ENCODE measurements at regions not wholly inside any gene's neighbourhood (a gene's known extent, or its start where the extent isn't known, plus 50 kb on each side); places are given as distances from the start of the nearest gene placed in this dataset.

DNA sequence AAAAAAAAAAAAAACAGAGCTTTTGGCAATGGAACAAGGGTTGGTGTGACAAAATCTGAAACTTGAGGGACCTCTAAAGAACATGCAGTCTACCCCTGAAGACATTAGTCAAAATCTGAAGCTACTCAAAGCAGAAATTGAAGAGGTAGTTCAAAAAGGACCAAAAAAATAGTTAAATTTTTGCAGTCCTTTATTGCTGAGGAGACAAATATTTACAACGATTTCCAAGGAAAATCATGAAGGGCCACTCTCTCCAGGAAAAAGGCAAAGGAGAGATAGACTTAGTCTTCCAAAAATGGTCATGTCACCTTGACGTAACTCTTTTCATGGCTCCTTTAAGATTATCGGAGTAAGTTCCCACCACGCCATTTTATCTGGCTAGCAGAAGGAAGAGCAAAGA is 452.0 kb downstream of the XIRP2 start:
- TF ChIP-seq, protein P1, sequence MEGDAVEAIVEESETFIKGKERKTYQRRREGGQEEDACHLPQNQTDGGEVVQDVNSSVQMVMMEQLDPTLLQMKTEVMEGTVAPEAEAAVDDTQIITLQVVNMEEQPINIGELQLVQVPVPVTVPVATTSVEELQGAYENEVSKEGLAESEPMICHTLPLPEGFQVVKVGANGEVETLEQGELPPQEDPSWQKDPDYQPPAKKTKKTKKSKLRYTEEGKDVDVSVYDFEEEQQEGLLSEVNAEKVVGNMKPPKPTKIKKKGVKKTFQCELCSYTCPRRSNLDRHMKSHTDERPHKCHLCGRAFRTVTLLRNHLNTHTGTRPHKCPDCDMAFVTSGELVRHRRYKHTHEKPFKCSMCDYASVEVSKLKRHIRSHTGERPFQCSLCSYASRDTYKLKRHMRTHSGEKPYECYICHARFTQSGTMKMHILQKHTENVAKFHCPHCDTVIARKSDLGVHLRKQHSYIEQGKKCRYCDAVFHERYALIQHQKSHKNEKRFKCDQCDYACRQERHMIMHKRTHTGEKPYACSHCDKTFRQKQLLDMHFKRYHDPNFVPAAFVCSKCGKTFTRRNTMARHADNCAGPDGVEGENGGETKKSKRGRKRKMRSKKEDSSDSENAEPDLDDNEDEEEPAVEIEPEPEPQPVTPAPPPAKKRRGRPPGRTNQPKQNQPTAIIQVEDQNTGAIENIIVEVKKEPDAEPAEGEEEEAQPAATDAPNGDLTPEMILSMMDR (IDR thresholded peaks at IDR 0.05) = no peak
- TF ChIP-seq EP300 (IDR thresholded peaks at IDR 0.05) = no peak
- no peak for TF ChIP-seq POLR2AphosphoS5 (IDR thresholded peaks at IDR 0.05)

Data from esophagus muscularis mucosa (tissue), 4 donors.